ENCODE measurements at regions not wholly inside any gene's neighbourhood (a gene's known extent, or its start where the extent isn't known, plus 50 kb on each side); places are given as distances from the start of the nearest gene placed in this dataset.
"Not testable (repeated sequence)": the region's sequence is repeated elsewhere in the genome, so short reads cannot be mapped to it uniquely, and the experiment has no call there.

DNA sequence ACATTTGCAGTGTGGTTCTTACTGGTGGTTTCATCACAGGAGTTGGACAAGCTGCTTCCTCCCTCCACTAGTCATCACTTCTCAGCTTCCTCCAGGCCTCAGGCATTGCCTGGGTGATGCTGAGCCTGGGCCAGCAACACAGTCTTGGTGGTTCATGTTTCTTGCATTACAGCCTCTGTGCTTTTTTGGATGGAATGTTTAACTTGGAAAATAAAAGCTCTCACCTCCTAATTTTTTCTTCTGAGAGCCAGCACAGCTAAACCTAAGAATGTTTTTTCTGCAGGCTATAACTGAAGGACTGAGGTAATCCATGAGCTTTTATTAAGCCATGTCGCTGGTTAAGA, 66.1 kb upstream of the RHOU start:
- DNase-seq, result no peak

DNA sequence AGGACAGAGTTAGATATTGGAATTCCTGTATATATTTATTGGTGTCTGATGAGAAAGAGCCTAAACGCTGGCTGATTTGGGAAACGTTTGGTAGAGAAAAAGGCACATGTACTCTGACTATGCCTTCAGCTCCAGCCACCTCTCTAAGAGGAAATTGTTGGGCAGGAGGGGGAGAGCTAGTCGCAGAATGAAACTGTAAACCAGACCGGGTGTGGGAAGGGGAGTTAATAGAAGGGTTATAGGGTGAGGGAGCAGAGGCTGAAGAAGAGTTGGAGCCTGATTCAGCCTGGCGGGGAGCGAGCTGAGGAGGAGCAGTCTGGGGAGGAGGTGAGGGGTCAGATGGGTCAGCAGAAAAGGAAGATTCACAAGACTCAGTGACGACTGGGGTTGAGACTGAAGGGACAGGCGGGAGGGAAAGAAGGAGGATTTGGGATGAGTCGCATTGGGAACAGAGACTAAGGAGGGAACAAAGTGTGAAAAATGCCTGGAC, 54.2 kb upstream of the RHOU start:
- not testable (repeated sequence) for DNase-seq

DNA sequence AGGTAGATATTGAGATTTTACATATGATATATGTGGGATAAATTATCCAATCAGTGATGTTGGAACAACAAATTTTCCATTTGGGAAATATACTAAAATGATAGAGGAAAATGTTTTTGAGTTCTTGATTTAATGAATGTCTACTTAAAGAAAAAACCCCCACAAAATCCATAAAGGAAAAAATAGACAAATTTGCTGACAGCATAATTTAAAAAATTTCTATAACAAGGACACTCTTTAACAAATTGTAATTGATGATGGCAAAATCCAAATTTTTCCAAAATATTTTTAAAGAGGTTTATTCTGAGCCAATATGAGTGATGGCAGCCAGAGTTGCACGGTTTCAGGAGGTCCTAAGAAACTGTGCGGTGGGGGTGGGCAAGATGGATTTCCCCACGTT, 51.9 kb upstream of the RHOU start:
- no peak for DNase-seq

DNA sequence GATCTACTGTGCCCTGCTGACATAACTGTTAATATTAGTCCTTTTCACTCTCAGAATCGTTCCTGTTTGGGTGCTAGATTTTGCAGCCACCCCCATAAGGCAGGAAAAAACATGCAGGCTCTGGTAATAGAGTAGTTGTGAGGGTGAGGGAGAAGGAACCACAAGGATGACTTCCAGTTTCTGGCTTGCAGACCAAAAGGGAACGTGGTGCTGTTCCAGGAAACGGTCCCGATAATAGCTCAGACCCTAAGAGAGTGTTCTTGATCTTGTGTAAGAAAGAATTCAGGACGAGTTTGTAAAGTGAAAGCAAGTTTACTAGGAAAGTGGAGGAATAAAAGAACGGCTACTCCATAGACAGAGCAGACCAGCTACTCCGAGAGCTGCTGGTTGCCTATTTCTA, 50.7 kb upstream of the RHOU start:
- no peak for DNase-seq

DNA sequence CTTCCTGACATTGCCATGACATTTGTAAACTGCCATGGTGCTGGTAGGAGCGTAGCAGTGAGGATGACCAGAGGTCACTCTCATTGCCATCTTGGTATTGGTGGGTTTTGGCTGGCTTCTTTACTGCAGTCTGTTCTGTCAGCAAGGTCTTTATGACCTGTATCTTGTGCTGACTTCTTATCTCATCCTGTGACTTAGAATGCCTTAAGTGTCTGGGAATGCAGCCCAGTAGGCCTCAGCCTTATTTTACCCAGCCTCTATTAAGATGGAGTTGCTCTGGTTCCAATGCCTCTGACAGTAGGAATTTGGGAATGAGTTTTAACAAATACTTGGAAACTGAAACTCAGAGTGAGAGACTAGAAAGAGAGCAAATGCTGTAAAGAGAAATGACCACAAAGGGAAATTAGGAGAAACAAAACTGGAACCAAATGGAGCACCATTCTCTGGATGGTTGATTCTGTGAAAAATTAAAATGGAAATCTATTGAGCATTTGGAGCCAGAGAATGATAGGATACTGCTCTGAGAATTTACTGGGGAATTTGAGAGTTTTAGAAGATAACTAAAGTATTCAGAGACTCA, 50.1 kb upstream of the RHOU start:
- no peak for DNase-seq
